Loucy (cell line): ENCODE measurements at regions not wholly inside any gene's neighbourhood (a gene's known extent, or its start where the extent isn't known, plus 50 kb on each side); places are given as distances from the start of the nearest gene placed in this dataset.

ENCODE experiments used
- EZH2phosphoT487 ChIP-seq: fragments of 200-600 bp; IDR thresholded peaks from 2 replicates; pipeline ENCODE4 v1.6.1; 2018; ENCODE audit warnings: antibody characterized with exemption, mild to moderate bottlenecking, moderate library complexity, borderline replicate concordance
- TF ChIP-seq, protein P1 (sequence below): fragments of 200-600 bp; sonication (generic); conservative IDR thresholded peaks from 2 replicates; pipeline ENCODE4 v1.5.1; 2014; ENCODE audit warnings: mild to moderate bottlenecking, antibody characterized with exemption, low read length

DNA sequence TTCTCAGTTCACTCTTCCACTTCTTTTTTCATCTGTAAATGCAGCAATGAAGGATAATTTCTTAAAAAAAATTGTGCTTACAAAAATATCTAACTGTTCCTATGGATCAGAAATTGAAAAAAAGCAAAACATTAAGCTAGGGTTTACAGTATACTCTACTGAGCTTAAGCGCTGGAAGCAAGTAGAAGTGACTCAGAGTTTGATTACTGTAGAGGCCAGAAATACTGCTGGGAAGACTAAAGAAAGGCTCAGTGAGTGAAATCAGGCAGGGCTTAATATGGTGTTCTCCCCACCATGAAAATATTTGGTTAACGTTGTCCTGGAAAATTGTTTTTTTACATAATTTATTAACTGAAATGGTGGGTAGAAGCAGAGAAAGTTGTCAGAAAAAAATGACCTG lies 1061.8 kb upstream of the GRIA3 start:
- TF ChIP-seq EZH2phosphoT487: no peak
- TF ChIP-seq, protein P1, sequence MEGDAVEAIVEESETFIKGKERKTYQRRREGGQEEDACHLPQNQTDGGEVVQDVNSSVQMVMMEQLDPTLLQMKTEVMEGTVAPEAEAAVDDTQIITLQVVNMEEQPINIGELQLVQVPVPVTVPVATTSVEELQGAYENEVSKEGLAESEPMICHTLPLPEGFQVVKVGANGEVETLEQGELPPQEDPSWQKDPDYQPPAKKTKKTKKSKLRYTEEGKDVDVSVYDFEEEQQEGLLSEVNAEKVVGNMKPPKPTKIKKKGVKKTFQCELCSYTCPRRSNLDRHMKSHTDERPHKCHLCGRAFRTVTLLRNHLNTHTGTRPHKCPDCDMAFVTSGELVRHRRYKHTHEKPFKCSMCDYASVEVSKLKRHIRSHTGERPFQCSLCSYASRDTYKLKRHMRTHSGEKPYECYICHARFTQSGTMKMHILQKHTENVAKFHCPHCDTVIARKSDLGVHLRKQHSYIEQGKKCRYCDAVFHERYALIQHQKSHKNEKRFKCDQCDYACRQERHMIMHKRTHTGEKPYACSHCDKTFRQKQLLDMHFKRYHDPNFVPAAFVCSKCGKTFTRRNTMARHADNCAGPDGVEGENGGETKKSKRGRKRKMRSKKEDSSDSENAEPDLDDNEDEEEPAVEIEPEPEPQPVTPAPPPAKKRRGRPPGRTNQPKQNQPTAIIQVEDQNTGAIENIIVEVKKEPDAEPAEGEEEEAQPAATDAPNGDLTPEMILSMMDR: no peak
